Fibroblast of the aortic adventitia (primary cell): ENCODE measurements at regions not wholly inside any gene's neighbourhood (a gene's known extent, or its start where the extent isn't known, plus 50 kb on each side); places are given as distances from the start of the nearest gene placed in this dataset.

ENCODE experiments used
- DNase-seq: peaks from one replicate; pipeline ENCODE4 v3.0.0-alpha.2; 2010; ENCODE audit warnings: low read depth
- H3K4me3 ChIP-seq: 2 replicates; pipeline ENCODE4 v1.5.1; 2011; ENCODE audit warnings: low read depth, mild to moderate bottlenecking, control low read depth, low read length, moderate library complexity
- CTCF ChIP-seq: IDR thresholded peaks from 2 replicates; pipeline ENCODE4 v1.5.1; 2011; ENCODE audit warnings: mild to moderate bottlenecking, low read length, control low read depth, inconsistent platforms; ENCODE audit not compliant: insufficient read depth

- TF ChIP-seq CTCF: no peak
- H3K4me3 ChIP-seq: no peak overlapping the region
- no peak for DNase-seq
Observed at GRCh38 chr16:35689764-35690163, 2230.4 kb downstream of the TP53TG3F start.

- DNase-seq: no peak
- no peak for TF ChIP-seq CTCF
- no peak overlapping the region for H3K4me3 ChIP-seq
Observed at GRCh38 chr16:35690413-35690812, 2231.0 kb downstream of the TP53TG3F start.

GRCh38 chr16:35691057-35691456 lies 2231.6 kb downstream of the TP53TG3F start:
- no peak for DNase-seq
- no peak overlapping the region for H3K4me3 ChIP-seq
- no peak for TF ChIP-seq CTCF

GRCh38 chr16:35692824-35693223 lies 2233.4 kb downstream of the TP53TG3F start:
- DNase-seq: no peak
- no peak for TF ChIP-seq CTCF
- H3K4me3 ChIP-seq: no peak overlapping the region

GRCh38 chr16:35706901-35707300 lies 2247.5 kb downstream of the TP53TG3F start:
- no peak overlapping the region for H3K4me3 ChIP-seq
- no peak for DNase-seq
- TF ChIP-seq CTCF: no peak

- TF ChIP-seq CTCF: no peak
- DNase-seq: no peak
- H3K4me3 ChIP-seq: no peak overlapping the region
Observed at GRCh38 chr16:35711435-35711834, 2252.0 kb downstream of the TP53TG3F start.

- no peak overlapping the region for H3K4me3 ChIP-seq
- no peak for DNase-seq
- no peak for TF ChIP-seq CTCF
Observed at GRCh38 chr16:35711958-35712357, 2252.5 kb downstream of the TP53TG3F start.
